ENCODE measurements at regions not wholly inside any gene's neighbourhood (a gene's known extent, or its start where the extent isn't known, plus 50 kb on each side); places are given as distances from the start of the nearest gene placed in this dataset.

GRCh38 chr11:80995523-80995922 lies 1554.7 kb upstream of the TENM4 start:
- Histone ChIP-seq H3K18ac (ENCODE audit: low read depth, low read length) (no peak overlapping the region), H3K79me1 (ENCODE audit: low read depth in 1 of 2, low read length in 2 of 2) (no peaks in the 10 kb centered on the region), H3K14ac (replicated peaks; ENCODE audit: low read depth, low read length) (no peak overlapping the region), H3K4me2 (ENCODE audit: low read depth, low read length) (no peak overlapping the region), H4K91ac (ENCODE audit: insufficient read depth, low read depth, low read length) (no peak overlapping the region), H2BK5ac (ENCODE audit: low read depth, low read length, poor library complexity, severe bottlenecking) (no peak overlapping the region), H3K4me1 (ENCODE audit: control insufficient read depth, insufficient read depth, low read length) (no peaks in the 10 kb centered on the region), H2AK9ac (replicated peaks; ENCODE audit: low read depth, low read length, poor library complexity) (no peak overlapping the region), H3K4me3 (ENCODE audit: insufficient read depth, low read depth, low read length) (no peak overlapping the region), H2BK20ac (ENCODE audit: low read depth, low read length) (no peak overlapping the region), H2AK5ac (ENCODE audit: low read depth, low read length) (no peak overlapping the region), H2AFZ (replicated peaks; ENCODE audit: low read length, poor library complexity) (no peak overlapping the region), H4K5ac (ENCODE audit: low read depth, low read length) (no peak overlapping the region), H3K56ac (ENCODE audit: extremely low read depth, insufficient read depth, low read length) (no peak overlapping the region), H3K27me3 (ENCODE audit: control insufficient read depth, insufficient read depth, low read length) (no peaks in the 10 kb centered on the region), H3K27ac (ENCODE audit: insufficient read depth, low read length) (no peak overlapping the region), H4K20me1 (ENCODE audit: insufficient read depth, low read length) (no peaks in the 10 kb centered on the region), H3K36me3 (ENCODE audit: control insufficient read depth, insufficient read depth, low read length) (no peaks in the 10 kb centered on the region), H2BK120ac (ENCODE audit: low read depth, low read length) (no peak overlapping the region), H3K9ac (ENCODE audit: low read depth, low read length) (no peak overlapping the region), H4K8ac (ENCODE audit: low read depth in 2 of 2, low read length in 2 of 2) (no peak overlapping the region), H2BK15ac (ENCODE audit: low read depth, low read length) (no peak overlapping the region), H3K23ac (ENCODE audit: low read depth, low read length) (no peak overlapping the region), H3K9me1 (ENCODE audit: insufficient read depth, low read length) (no peaks in the 10 kb centered on the region), H3K4ac (ENCODE audit: low read depth, low read length) (no peak overlapping the region), H3K9me3 (ENCODE audit: control insufficient read depth, insufficient read depth, low read length) (no peaks in the 10 kb centered on the region)
- ChIA-PET CTCF (no interaction called here), POLR2A (ENCODE audit: unreplicated experiment) (no interaction called here)
- intact Hi-C loops (cut with micrococcal nuclease) (no loop called here), in situ Hi-C loops (cut with MboI; ENCODE audit: low sequenced_read_pairs) (no loop called here), dilution Hi-C loops (cut with HindIII; ENCODE audit: low sequenced_read_pairs, unreplicated experiment) (no loop called here)
- no TSS peak for BruUV-seq (replicated peaks)
- DNase-seq (no peak), ATAC-seq (ENCODE audit: low read depth) (no peak)
- TF ChIP-seq MAZ (IDR thresholded peaks at IDR 0.05; ENCODE audit: borderline replicate concordance, low read depth, low read length) = no peak
- TF ChIP-seq CEBPB (IDR thresholded peaks at IDR 0.05; ENCODE audit: low read depth, low read length) = peak; percentile 60
- no CpG with 5 or more reads among the region's 2 CpGs for WGBS, 2 experiments (ENCODE audit: extremely low coverage in 2 of 2, insufficient read length in 1 of 2)
